H9 (cell line): ENCODE measurements at regions not wholly inside any gene's neighbourhood (a gene's known extent, or its start where the extent isn't known, plus 50 kb on each side); places are given as distances from the start of the nearest gene placed in this dataset.

Experiments used
- DNase-seq: peaks from one replicate; pipeline ENCODE4 v3.0.0-alpha.2; 2017
- H2AFZ ChIP-seq: one replicate; pipeline ENCODE4 v1.6.1; 2013; ENCODE audit warnings: mild to moderate bottlenecking, low read length, control low read depth, moderate library complexity
- H2AK5ac ChIP-seq: 2 replicates; pipeline ENCODE4 v1.6.1; 2013; ENCODE audit warnings: low read length, control low read depth, mixed read lengths; ENCODE audit not compliant: insufficient read length
- H2BK120ac ChIP-seq: one replicate; pipeline ENCODE4 v1.6.1; 2013; ENCODE audit warnings: low read depth, mild to moderate bottlenecking, low read length, control low read depth, inconsistent platforms; ENCODE audit not compliant: poor library complexity, severe bottlenecking
- H2BK12ac ChIP-seq: 2 replicates; pipeline ENCODE4 v1.6.1; 2013; ENCODE audit warnings: low read length, control low read depth, mixed read lengths, low read depth; ENCODE audit not compliant: insufficient read length
- H2BK15ac ChIP-seq: 2 replicates; pipeline ENCODE4 v1.6.1; 2013; ENCODE audit warnings: low read depth, low read length, control low read depth
- H2BK20ac ChIP-seq: one replicate; pipeline ENCODE4 v1.6.1; 2013; ENCODE audit warnings: low read depth, mild to moderate bottlenecking, low read length, control low read depth, inconsistent platforms; ENCODE audit not compliant: poor library complexity, severe bottlenecking
- H2BK5ac ChIP-seq: 2 replicates; pipeline ENCODE4 v1.6.1; 2013; ENCODE audit warnings: low read length, control low read depth, mixed read lengths; ENCODE audit not compliant: insufficient read length
- H3K14ac ChIP-seq: 2 replicates; pipeline ENCODE4 v1.6.1; 2013; ENCODE audit warnings: low read length, control low read depth; ENCODE audit not compliant: insufficient read depth
- H3K18ac ChIP-seq: 2 replicates; pipeline ENCODE4 v1.6.1; 2013; ENCODE audit warnings: low read depth, mild to moderate bottlenecking, mixed read lengths, low read length, control low read depth; ENCODE audit not compliant: insufficient read length
- H3K23ac ChIP-seq: 2 replicates; pipeline ENCODE4 v1.6.1; 2013; ENCODE audit warnings: low read length, control low read depth, mixed read lengths, low read depth; ENCODE audit not compliant: insufficient read length
- H3K23me2 ChIP-seq: 2 replicates; pipeline ENCODE4 v1.6.1; 2013; ENCODE audit warnings: low read depth, mild to moderate bottlenecking, mixed read lengths, low read length, control low read depth; ENCODE audit not compliant: insufficient read length, poor library complexity, severe bottlenecking
- H3K27ac ChIP-seq: 2 replicates; pipeline ENCODE4 v1.5.1; 2013; ENCODE audit warnings: low read length, control low read depth, mixed read lengths, low read depth; ENCODE audit not compliant: insufficient read length
- H3K27me3 ChIP-seq: 2 replicates; pipeline ENCODE4 v1.6.1; 2013; ENCODE audit warnings: low read length, control low read depth, inconsistent platforms; ENCODE audit not compliant: insufficient read depth
- H3K4ac ChIP-seq: 2 replicates; pipeline ENCODE4 v1.6.1; 2013; ENCODE audit warnings: low read depth, mild to moderate bottlenecking, control low read depth, inconsistent platforms, low read length, moderate library complexity
- H3K4me1 ChIP-seq: 2 replicates; pipeline ENCODE4 v1.6.1; 2013; ENCODE audit warnings: low read length, control low read depth, inconsistent platforms; ENCODE audit not compliant: insufficient read depth
- H3K4me2 ChIP-seq: 2 replicates; pipeline ENCODE4 v1.6.1; 2013; ENCODE audit warnings: low read length, control low read depth, mixed read lengths; ENCODE audit not compliant: insufficient read length, insufficient read depth
- H3K56ac ChIP-seq: 2 replicates; pipeline ENCODE4 v1.6.1; 2013; ENCODE audit warnings: low read depth, mild to moderate bottlenecking, mixed read lengths, low read length, control low read depth; ENCODE audit not compliant: insufficient read length
- H3K79me1 ChIP-seq: 2 replicates; pipeline ENCODE4 v1.6.1; 2013; ENCODE audit warnings: low read depth, mild to moderate bottlenecking, moderate library complexity, low read length, control low read depth, inconsistent platforms; ENCODE audit not compliant: insufficient read depth, poor library complexity, severe bottlenecking
- H3K79me2 ChIP-seq: 2 replicates; pipeline ENCODE4 v1.6.1; 2013; ENCODE audit warnings: low read length, control low read depth, inconsistent platforms; ENCODE audit not compliant: insufficient read depth
- H3K9ac ChIP-seq: 2 replicates; pipeline ENCODE4 v1.6.1; 2013; ENCODE audit warnings: low read length, control low read depth, mixed read lengths; ENCODE audit not compliant: insufficient read length; ENCODE audit errors: extremely low read depth
- H3K9me3 ChIP-seq: one replicate; pipeline ENCODE4 v1.6.1; 2013; ENCODE audit warnings: low read depth, low read length, inconsistent platforms; ENCODE audit not compliant: control insufficient read depth
- H3T11ph ChIP-seq: one replicate; pipeline ENCODE4 v1.6.1; 2013; ENCODE audit warnings: mild to moderate bottlenecking, low read length, control low read depth, inconsistent platforms
- H4K20me1 ChIP-seq: one replicate; pipeline ENCODE4 v1.6.1; 2013; ENCODE audit not compliant: control insufficient read depth, insufficient read length, insufficient read depth
- H4K5ac ChIP-seq: 2 replicates; pipeline ENCODE4 v1.6.1; 2013; ENCODE audit warnings: low read depth, mild to moderate bottlenecking, mixed read lengths, low read length, control low read depth; ENCODE audit not compliant: insufficient read length
- H4K8ac ChIP-seq: replicated peaks from 2 replicates; pipeline ENCODE4 v1.6.1; 2013; ENCODE audit warnings: low read length, control low read depth, mixed read lengths, low read depth; ENCODE audit not compliant: insufficient read length
- H4K91ac ChIP-seq: 2 replicates; pipeline ENCODE4 v1.6.1; 2013; ENCODE audit warnings: low read depth, mild to moderate bottlenecking, moderate library complexity, mixed read lengths, low read length, control low read depth; ENCODE audit not compliant: insufficient read length
- H3K27ac Mint-ChIP-seq, 3 experiments: 2 replicates in 2 of 3; 3 replicates in 1 of 3; pipeline ENCODE4 v1.8.0; 2020 to 2021; ENCODE audit warnings: mixed read lengths in 3 of 3, mild to moderate bottlenecking in 1 of 3, moderate library complexity in 1 of 3
- H3K27me3 Mint-ChIP-seq: 2 replicates; pipeline ENCODE4 v1.8.0; 2021; ENCODE audit warnings: low read depth, mild to moderate bottlenecking, moderate library complexity, mixed read lengths
- H3K36me3 Mint-ChIP-seq, 3 experiments: 2 replicates in 2 of 3; 3 replicates in 1 of 3; pipeline ENCODE4 v1.8.0; 2020 to 2021; ENCODE audit warnings: low read depth in 3 of 3, mixed read lengths in 3 of 3; ENCODE audit not compliant: insufficient read depth in 1 of 3
- H3K4me1 Mint-ChIP-seq, 2 experiments: 2 replicates each; pipeline ENCODE4 v1.8.0; 2020; ENCODE audit warnings: mixed read lengths in 2 of 2
- H3K4me3 Mint-ChIP-seq, 2 experiments: 2 replicates in 1 of 2; 3 replicates in 1 of 2; pipeline ENCODE4 v1.8.0; 2020 to 2021; ENCODE audit warnings: mild to moderate bottlenecking in 2 of 2, mixed read lengths in 2 of 2, moderate library complexity in 1 of 2
- H3K9me3 Mint-ChIP-seq, 2 experiments: 2 replicates in 1 of 2; 3 replicates in 1 of 2; pipeline ENCODE4 v1.8.0; 2020; ENCODE audit warnings: mild to moderate bottlenecking in 2 of 2, mixed read lengths in 2 of 2, moderate library complexity in 1 of 2
- WGBS: extraction: QIAGEN DNeasy Blood & Tissue Kit; methylation state at CpG from one replicate; pipeline ENCODE4 v1.1.7; 2013; ENCODE audit warnings: missing lambda C conversion rate, low lambda C conversion rate, mixed read lengths; ENCODE audit not compliant: insufficient read length; ENCODE audit errors: extremely low coverage; 5-methylcytosine and 5-hydroxymethylcytosine counted together
- TF ChIP-seq, protein P1 (sequence below): fragments of 200-600 bp; sonication (generic); conservative IDR thresholded peaks from 3 replicates; pipeline ENCODE4 v1.8.0; 2021; ENCODE audit warnings: antibody characterized with exemption, mild to moderate bottlenecking

DNA sequence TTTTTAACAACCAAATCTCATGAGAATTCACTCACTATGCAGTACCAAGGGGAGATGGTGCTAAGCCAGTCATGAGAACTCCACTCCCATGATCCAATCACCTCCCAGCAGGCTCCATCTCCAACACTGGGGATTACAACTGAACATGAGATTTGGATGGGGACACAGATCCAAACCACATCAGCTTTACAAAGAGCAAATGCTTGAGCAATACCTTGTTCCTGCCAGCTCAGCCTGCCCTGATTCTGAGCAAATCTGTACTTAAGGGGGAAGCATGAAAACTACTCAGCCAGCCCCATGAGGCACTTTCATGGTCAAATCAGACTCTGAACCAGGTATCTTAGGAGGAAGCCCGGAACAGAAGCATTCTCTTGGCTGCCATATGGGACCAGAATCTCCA, 259.9 kb downstream of the TBC1D4 start:
- Histone ChIP-seq H3K9me3 (no peaks in the 10 kb centered on the region), H4K8ac (no peak overlapping the region), H2BK12ac (no peak overlapping the region), H2AK5ac (no peak overlapping the region), H3K4me2 (no peak overlapping the region), H3K56ac (no peak overlapping the region), H3K23me2 (peaks cover 3% of the 10 kb centered on the region), H3T11ph (no peak overlapping the region), H3K9ac (no peak overlapping the region), H3K23ac (no peak overlapping the region), H2BK15ac (no peak overlapping the region), H3K4ac (no peak overlapping the region), H3K79me1 (no peaks in the 10 kb centered on the region), H2BK120ac (no peak overlapping the region), H3K79me2 (no peaks in the 10 kb centered on the region), H4K20me1 (no peaks in the 10 kb centered on the region), H3K18ac (no peak overlapping the region), H3K14ac (no peak overlapping the region), H2AFZ (no peak overlapping the region), H4K5ac (no peak overlapping the region), H2BK5ac (no peak overlapping the region), H3K27ac (no peak overlapping the region), H2BK20ac (no peak overlapping the region), H4K91ac (no peak overlapping the region), H3K4me1 (no peaks in the 10 kb centered on the region), H3K27me3 (no peaks in the 10 kb centered on the region)
- peaks cover 9 to 10% of the 10 kb centered on the region in 2 experiments for H3K4me1 Mint-ChIP-seq
- no peak overlapping the region for H3K27ac Mint-ChIP-seq
- no peaks in the 10 kb centered on the region for H3K36me3 Mint-ChIP-seq
- no CpG with 5 or more reads among the region's 1 CpG for WGBS
- DNase-seq, result no peak
- H3K27me3 Mint-ChIP-seq, result peaks cover 15% of the 10 kb centered on the region
- no peaks in the 10 kb centered on the region for H3K9me3 Mint-ChIP-seq
- no peak overlapping the region for H3K4me3 Mint-ChIP-seq
- TF ChIP-seq, protein P1, sequence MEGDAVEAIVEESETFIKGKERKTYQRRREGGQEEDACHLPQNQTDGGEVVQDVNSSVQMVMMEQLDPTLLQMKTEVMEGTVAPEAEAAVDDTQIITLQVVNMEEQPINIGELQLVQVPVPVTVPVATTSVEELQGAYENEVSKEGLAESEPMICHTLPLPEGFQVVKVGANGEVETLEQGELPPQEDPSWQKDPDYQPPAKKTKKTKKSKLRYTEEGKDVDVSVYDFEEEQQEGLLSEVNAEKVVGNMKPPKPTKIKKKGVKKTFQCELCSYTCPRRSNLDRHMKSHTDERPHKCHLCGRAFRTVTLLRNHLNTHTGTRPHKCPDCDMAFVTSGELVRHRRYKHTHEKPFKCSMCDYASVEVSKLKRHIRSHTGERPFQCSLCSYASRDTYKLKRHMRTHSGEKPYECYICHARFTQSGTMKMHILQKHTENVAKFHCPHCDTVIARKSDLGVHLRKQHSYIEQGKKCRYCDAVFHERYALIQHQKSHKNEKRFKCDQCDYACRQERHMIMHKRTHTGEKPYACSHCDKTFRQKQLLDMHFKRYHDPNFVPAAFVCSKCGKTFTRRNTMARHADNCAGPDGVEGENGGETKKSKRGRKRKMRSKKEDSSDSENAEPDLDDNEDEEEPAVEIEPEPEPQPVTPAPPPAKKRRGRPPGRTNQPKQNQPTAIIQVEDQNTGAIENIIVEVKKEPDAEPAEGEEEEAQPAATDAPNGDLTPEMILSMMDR, result no peak
